HL-60 (cell line): ENCODE measurements at regions not wholly inside any gene's neighbourhood (a gene's known extent, or its start where the extent isn't known, plus 50 kb on each side); places are given as distances from the start of the nearest gene placed in this dataset.

ENCODE experiments used
- DNase-seq, 2 experiments: peaks; one replicate each; pipeline ENCODE4 v3.0.0-alpha.2; 2010 to 2020; ENCODE audit warnings: low read depth in 1 of 2, low spot score in 1 of 2
- H3K27ac ChIP-seq: fragments of 250-450 bp; sonication (Bioruptor Pico); replicated peaks from 2 replicates; pipeline ENCODE4 v1.5.1; 2020; ENCODE audit warnings: mild to moderate bottlenecking, moderate library complexity
- H3K27me3 ChIP-seq: fragments of 250-450 bp; sonication (Bioruptor Pico); 2 replicates; pipeline ENCODE4 v1.5.1; 2021; ENCODE audit warnings: mild to moderate bottlenecking, moderate library complexity; ENCODE audit not compliant: insufficient read depth, poor library complexity, severe bottlenecking
- H3K4me3 ChIP-seq: replicated peaks from 2 replicates; pipeline ENCODE4 v1.5.1; 2011; ENCODE audit warnings: mild to moderate bottlenecking, control low read depth, low read length; ENCODE audit not compliant: insufficient read depth
- CTCF ChIP-seq: IDR thresholded peaks from one replicate; pipeline ENCODE4 v1.5.1; 2011; ENCODE audit warnings: low read length, control low read depth, inconsistent platforms; ENCODE audit not compliant: insufficient read depth
- GABPA ChIP-seq: IDR thresholded peaks from 2 replicates; pipeline ENCODE4 v1.6.1; 2012; ENCODE audit warnings: low read depth
- POLR2AphosphoS5 ChIP-seq: IDR thresholded peaks from 2 replicates; pipeline ENCODE4 v1.6.1; 2012; ENCODE audit warnings: low read depth
- SPI1 ChIP-seq: IDR thresholded peaks from 2 replicates; pipeline ENCODE4 v1.6.1; 2012; ENCODE audit warnings: low read depth, mild to moderate bottlenecking, borderline replicate concordance
- TF ChIP-seq, protein P1 (sequence below): IDR thresholded peaks from 2 replicates; pipeline ENCODE4 v1.6.1; 2012; ENCODE audit warnings: low read depth; ENCODE audit not compliant: insufficient replicate concordance

GRCh38 chr6:164547076-164547475 lies 762.3 kb downstream of the C6orf118 start:
- Histone ChIP-seq H3K4me3 (no peak overlapping the region), H3K27me3 (no peaks in the 10 kb centered on the region), H3K27ac (no peak overlapping the region)
- TF ChIP-seq, protein P1, sequence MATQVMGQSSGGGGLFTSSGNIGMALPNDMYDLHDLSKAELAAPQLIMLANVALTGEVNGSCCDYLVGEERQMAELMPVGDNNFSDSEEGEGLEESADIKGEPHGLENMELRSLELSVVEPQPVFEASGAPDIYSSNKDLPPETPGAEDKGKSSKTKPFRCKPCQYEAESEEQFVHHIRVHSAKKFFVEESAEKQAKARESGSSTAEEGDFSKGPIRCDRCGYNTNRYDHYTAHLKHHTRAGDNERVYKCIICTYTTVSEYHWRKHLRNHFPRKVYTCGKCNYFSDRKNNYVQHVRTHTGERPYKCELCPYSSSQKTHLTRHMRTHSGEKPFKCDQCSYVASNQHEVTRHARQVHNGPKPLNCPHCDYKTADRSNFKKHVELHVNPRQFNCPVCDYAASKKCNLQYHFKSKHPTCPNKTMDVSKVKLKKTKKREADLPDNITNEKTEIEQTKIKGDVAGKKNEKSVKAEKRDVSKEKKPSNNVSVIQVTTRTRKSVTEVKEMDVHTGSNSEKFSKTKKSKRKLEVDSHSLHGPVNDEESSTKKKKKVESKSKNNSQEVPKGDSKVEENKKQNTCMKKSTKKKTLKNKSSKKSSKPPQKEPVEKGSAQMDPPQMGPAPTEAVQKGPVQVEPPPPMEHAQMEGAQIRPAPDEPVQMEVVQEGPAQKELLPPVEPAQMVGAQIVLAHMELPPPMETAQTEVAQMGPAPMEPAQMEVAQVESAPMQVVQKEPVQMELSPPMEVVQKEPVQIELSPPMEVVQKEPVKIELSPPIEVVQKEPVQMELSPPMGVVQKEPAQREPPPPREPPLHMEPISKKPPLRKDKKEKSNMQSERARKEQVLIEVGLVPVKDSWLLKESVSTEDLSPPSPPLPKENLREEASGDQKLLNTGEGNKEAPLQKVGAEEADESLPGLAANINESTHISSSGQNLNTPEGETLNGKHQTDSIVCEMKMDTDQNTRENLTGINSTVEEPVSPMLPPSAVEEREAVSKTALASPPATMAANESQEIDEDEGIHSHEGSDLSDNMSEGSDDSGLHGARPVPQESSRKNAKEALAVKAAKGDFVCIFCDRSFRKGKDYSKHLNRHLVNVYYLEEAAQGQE, result no peak
- TF ChIP-seq CTCF, result no peak
- no peak for TF ChIP-seq GABPA
- no peak for TF ChIP-seq POLR2AphosphoS5
- no peak for TF ChIP-seq SPI1
- no peak for DNase-seq

- TF ChIP-seq SPI1 (no peak), GABPA (no peak), POLR2AphosphoS5 (no peak), CTCF (no peak)
- TF ChIP-seq, protein P1, result no peak
- Histone ChIP-seq H3K4me3 (no peak overlapping the region), H3K27ac (no peak overlapping the region), H3K27me3 (no peaks in the 10 kb centered on the region)
- no peak for DNase-seq
Measured at GRCh38 chr6:164546263-164546662, 763.1 kb downstream of the C6orf118 start.

DNA sequence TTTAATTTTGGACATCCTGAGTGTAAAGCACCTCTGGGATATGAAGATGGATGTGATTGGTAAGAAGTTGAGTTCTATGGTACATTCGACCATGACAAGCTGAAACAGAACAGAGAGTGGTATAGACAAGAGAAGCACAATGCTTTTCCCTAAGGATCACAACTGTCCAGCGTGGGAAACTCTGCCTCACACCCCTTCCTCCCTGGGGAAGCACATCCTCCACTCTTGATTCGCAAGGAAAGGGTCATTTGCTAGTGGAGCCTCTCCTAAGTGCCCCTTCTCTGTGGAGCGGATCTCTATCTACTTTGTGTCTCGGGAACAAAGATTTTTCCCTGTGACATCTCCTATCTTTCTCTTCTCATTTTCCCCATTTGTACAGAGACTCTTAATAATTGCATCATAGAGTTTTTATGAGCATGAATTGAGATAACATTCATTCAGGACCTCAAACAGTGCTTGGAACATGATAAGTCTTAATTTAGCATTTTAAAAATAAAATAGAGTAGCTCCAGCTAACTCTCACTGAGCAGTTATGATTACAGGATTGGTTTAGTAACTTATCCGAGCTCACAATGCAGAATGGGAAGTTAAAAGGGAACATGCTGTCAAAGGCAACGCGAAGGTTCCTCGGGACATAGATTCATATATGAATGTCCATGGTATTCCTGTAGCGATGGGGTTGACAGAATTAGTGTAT lies 775.2 kb downstream of the C6orf118 start:
- Histone ChIP-seq H3K4me3 (no peak overlapping the region), H3K27me3 (no peaks in the 10 kb centered on the region), H3K27ac (no peak overlapping the region)
- DNase-seq, result no peak
- no peak for TF ChIP-seq GABPA
- TF ChIP-seq POLR2AphosphoS5, result no peak
- TF ChIP-seq SPI1, result no peak
- no peak for TF ChIP-seq CTCF
- TF ChIP-seq, protein P1, result no peak
